GM23338 (cell line): ENCODE measurements at regions not wholly inside any gene's neighbourhood (a gene's known extent, or its start where the extent isn't known, plus 50 kb on each side); places are given as distances from the start of the nearest gene placed in this dataset.

Source experiments
- ATAC-seq: fragments of 200-7000 bp; cut with Tn5 transposase; 3 replicates; pipeline ENCODE4 v1.9.1; 2020
- DNase-seq: peaks from one replicate; pipeline ENCODE4 v3.0.0-alpha.2; 2015; ENCODE audit warnings: low spot score
- H2AFZ ChIP-seq: fragments of 200-600 bp; sonication (generic); 2 replicates; pipeline ENCODE4 v1.8.0; 2016; ENCODE audit warnings: antibody characterized with exemption, mild to moderate bottlenecking, moderate library complexity
- H3F3A ChIP-seq: fragments of 200-600 bp; sonication (generic); replicated peaks from 2 replicates; pipeline ENCODE4 v1.8.0; 2017; ENCODE audit warnings: antibody characterized with exemption, mixed run types, low read depth
- H3K27ac ChIP-seq: fragments of 200-600 bp; sonication (generic); 2 replicates; pipeline ENCODE4 v1.6.1; 2016; ENCODE audit warnings: low read depth
- H3K27me3 ChIP-seq: fragments of 200-600 bp; sonication (generic); 2 replicates; pipeline ENCODE4 v1.8.0; 2016; ENCODE audit warnings: mild to moderate bottlenecking, mixed run types, moderate library complexity; ENCODE audit not compliant: insufficient read depth
- H3K36me3 ChIP-seq: fragments of 200-600 bp; sonication (generic); 2 replicates; pipeline ENCODE4 v1.8.0; 2016; ENCODE audit warnings: mild to moderate bottlenecking; ENCODE audit not compliant: insufficient read depth
- H3K4me1 ChIP-seq: fragments of 200-600 bp; sonication (generic); 2 replicates; pipeline ENCODE4 v1.8.0; 2016; ENCODE audit warnings: mild to moderate bottlenecking, moderate library complexity; ENCODE audit not compliant: insufficient read depth
- H3K4me2 ChIP-seq: fragments of 200-600 bp; sonication (generic); 2 replicates; pipeline ENCODE4 v1.7.1; 2017; ENCODE audit warnings: mixed run types
- H3K4me3 ChIP-seq: fragments of 200-600 bp; sonication (generic); 2 replicates; pipeline ENCODE4 v1.6.1; 2016; ENCODE audit warnings: mixed run types
- H3K79me2 ChIP-seq: fragments of 200-600 bp; sonication (generic); replicated peaks from 2 replicates; pipeline ENCODE4 v1.8.0; 2017; ENCODE audit warnings: mild to moderate bottlenecking; ENCODE audit not compliant: insufficient read depth
- H3K9me2 ChIP-seq: fragments of 200-600 bp; sonication (generic); 2 replicates; pipeline ENCODE4 v1.8.0; 2017; ENCODE audit not compliant: insufficient read depth
- H4K20me1 ChIP-seq: fragments of 200-600 bp; sonication (generic); replicated peaks from 2 replicates; pipeline ENCODE4 v1.8.0; 2017; ENCODE audit warnings: mild to moderate bottlenecking; ENCODE audit not compliant: insufficient read depth
- H3K27ac Mint-ChIP-seq: 2 replicates; pipeline ENCODE4 v1.8.0; 2020; ENCODE audit warnings: inconsistent platforms, mild to moderate bottlenecking, moderate library complexity, mixed read lengths
- H3K27me3 Mint-ChIP-seq: 3 replicates; pipeline ENCODE4 v1.8.0; 2022; ENCODE audit warnings: low read depth, mild to moderate bottlenecking, moderate library complexity, mixed read lengths, inconsistent platforms; ENCODE audit not compliant: insufficient read depth, poor library complexity
- H3K36me3 Mint-ChIP-seq: 3 replicates; pipeline ENCODE4 v1.8.0; 2021; ENCODE audit warnings: low read depth, mild to moderate bottlenecking, inconsistent platforms, moderate library complexity, mixed read lengths
- H3K4me1 Mint-ChIP-seq: 3 replicates; pipeline ENCODE4 v1.8.0; 2020; ENCODE audit warnings: mild to moderate bottlenecking, inconsistent platforms, mixed read lengths
- H3K4me3 Mint-ChIP-seq: 3 replicates; pipeline ENCODE4 v1.8.0; 2021; ENCODE audit warnings: moderate library complexity, mild to moderate bottlenecking, inconsistent platforms, mixed read lengths
- H3K9me3 Mint-ChIP-seq: 3 replicates; pipeline ENCODE4 v1.8.0; 2020; ENCODE audit warnings: moderate library complexity, mild to moderate bottlenecking, inconsistent platforms, mixed read lengths
- EZH2 ChIP-seq: fragments of 200-600 bp; sonication (generic); IDR thresholded peaks from one replicate; pipeline ENCODE4 v1.8.0; 2017; ENCODE audit warnings: antibody characterized with exemption, mild to moderate bottlenecking, low read depth; ENCODE audit not compliant: unreplicated experiment
- JUNB ChIP-seq: IDR thresholded peaks from one replicate; pipeline ENCODE4 v1.6.1; 2016; ENCODE audit warnings: antibody characterized with exemption; ENCODE audit not compliant: unreplicated experiment
- TF ChIP-seq, protein P1 (sequence below): fragments of 250-450 bp; sonication (Bioruptor Pico); IDR thresholded peaks from 2 replicates; pipeline ENCODE4 v1.5.0; 2020; ENCODE audit warnings: mild to moderate bottlenecking, moderate library complexity
- TF ChIP-seq, protein P2 (sequence below), 2 experiments: fragments of 200-600 bp in 1 of 2; sonication (generic) in 1 of 2; conservative IDR thresholded peaks; 2 replicates each; pipeline versions ENCODE4 v1.5.1 to v1.6.1; 2016 to 2017; ENCODE audit warnings: antibody characterized with exemption in 2 of 2, low read depth in 2 of 2, mild to moderate bottlenecking in 2 of 2, moderate library complexity in 1 of 2

GRCh38 chr13:60969656-60970055 lies 446.0 kb downstream of the PCDH20 start:
- Mint-ChIP-seq H3K9me3 (peaks cover 14% of the 10 kb centered on the region; the same call in 2 of the 3 replicates), H3K4me1 (peaks cover 24% of the 10 kb centered on the region), H3K27me3 (peaks cover 4% of the 10 kb centered on the region), H3K36me3 (peaks cover 17% of the 10 kb centered on the region), H3K27ac (no peak overlapping the region), H3K4me3 (no peak overlapping the region)
- H3K4me3 ChIP-seq, result no peak overlapping the region
- no peak overlapping the region for H3K4me2 ChIP-seq
- no peaks in the 10 kb centered on the region for H3K9me2 ChIP-seq
- H3K4me1 ChIP-seq, result peaks cover 2% of the 10 kb centered on the region; the same call in 1 of the 2 replicates
- no peaks in the 10 kb centered on the region for H4K20me1 ChIP-seq
- TF ChIP-seq, protein P1, sequence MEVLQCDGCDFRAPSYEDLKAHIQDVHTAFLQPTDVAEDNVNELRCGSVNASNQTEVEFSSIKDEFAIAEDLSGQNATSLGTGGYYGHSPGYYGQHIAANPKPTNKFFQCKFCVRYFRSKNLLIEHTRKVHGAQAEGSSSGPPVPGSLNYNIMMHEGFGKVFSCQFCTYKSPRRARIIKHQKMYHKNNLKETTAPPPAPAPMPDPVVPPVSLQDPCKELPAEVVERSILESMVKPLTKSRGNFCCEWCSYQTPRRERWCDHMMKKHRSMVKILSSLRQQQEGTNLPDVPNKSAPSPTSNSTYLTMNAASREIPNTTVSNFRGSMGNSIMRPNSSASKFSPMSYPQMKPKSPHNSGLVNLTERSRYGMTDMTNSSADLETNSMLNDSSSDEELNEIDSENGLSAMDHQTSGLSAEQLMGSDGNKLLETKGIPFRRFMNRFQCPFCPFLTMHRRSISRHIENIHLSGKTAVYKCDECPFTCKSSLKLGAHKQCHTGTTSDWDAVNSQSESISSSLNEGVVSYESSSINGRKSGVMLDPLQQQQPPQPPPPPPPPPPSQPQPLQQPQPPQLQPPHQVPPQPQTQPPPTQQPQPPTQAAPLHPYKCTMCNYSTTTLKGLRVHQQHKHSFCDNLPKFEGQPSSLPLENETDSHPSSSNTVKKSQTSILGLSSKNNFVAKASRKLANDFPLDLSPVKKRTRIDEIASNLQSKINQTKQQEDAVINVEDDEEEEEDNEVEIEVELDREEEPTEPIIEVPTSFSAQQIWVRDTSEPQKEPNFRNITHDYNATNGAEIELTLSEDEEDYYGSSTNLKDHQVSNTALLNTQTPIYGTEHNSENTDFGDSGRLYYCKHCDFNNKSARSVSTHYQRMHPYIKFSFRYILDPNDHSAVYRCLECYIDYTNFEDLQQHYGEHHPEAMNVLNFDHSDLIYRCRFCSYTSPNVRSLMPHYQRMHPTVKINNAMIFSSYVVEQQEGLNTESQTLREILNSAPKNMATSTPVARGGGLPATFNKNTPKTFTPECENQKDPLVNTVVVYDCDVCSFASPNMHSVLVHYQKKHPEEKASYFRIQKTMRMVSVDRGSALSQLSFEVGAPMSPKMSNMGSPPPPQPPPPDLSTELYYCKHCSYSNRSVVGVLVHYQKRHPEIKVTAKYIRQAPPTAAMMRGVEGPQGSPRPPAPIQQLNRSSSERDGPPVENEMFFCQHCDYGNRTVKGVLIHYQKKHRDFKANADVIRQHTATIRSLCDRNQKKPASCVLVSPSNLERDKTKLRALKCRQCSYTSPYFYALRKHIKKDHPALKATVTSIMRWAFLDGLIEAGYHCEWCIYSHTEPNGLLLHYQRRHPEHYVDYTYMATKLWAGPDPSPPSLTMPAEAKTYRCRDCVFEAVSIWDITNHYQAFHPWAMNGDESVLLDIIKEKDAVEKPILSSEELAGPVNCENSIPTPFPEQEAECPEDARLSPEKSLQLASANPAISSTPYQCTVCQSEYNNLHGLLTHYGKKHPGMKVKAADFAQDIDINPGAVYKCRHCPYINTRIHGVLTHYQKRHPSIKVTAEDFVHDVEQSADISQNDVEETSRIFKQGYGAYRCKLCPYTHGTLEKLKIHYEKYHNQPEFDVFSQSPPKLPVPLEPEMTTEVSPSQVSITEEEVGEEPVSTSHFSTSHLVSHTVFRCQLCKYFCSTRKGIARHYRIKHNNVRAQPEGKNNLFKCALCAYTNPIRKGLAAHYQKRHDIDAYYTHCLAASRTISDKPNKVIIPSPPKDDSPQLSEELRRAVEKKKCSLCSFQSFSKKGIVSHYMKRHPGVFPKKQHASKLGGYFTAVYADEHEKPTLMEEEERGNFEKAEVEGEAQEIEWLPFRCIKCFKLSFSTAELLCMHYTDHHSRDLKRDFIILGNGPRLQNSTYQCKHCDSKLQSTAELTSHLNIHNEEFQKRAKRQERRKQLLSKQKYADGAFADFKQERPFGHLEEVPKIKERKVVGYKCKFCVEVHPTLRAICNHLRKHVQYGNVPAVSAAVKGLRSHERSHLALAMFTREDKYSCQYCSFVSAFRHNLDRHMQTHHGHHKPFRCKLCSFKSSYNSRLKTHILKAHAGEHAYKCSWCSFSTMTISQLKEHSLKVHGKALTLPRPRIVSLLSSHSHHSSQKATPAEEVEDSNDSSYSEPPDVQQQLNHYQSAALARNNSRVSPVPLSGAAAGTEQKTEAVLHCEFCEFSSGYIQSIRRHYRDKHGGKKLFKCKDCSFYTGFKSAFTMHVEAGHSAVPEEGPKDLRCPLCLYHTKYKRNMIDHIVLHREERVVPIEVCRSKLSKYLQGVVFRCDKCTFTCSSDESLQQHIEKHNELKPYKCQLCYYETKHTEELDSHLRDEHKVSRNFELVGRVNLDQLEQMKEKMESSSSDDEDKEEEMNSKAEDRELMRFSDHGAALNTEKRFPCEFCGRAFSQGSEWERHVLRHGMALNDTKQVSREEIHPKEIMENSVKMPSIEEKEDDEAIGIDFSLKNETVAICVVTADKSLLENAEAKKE (CRISPR knock-in tag), result no peak
- TF ChIP-seq EZH2 (no peak), JUNB (no peak)
- H3K36me3 ChIP-seq, result no peaks in the 10 kb centered on the region
- H3K27ac ChIP-seq, result no peak overlapping the region
- no peak overlapping the region for H2AFZ ChIP-seq
- no peak for ATAC-seq
- H3K27me3 ChIP-seq, result no peaks in the 10 kb centered on the region
- no peaks in the 10 kb centered on the region for H3K79me2 ChIP-seq
- no peaks in the 10 kb centered on the region for H3F3A ChIP-seq
- DNase-seq, result no peak

DNA sequence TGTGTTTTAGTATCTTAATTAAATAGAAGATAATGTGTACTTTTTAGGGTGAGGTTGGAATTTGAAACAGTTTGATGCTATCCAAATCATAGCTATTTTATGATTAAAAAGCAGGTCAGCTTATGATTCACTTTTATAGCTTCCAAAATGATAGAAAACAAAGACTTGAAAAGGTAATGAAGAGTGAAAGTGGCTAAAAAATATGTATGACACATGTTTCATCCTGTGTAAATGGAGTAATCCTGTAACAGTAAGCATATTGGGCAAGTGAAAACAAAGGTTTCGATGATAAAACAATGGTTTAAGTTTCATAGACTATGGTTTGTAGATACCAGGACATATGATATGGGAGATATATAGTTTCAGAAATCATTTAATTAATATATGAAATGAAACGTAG lies 456.2 kb downstream of the PCDH20 start:
- H3K9me2 ChIP-seq, result no peaks in the 10 kb centered on the region
- Mint-ChIP-seq H3K4me1 (no peaks in the 10 kb centered on the region), H3K9me3 (no peaks in the 10 kb centered on the region), H3K27ac (no peak overlapping the region), H3K4me3 (no peak overlapping the region), H3K27me3 (peaks cover 1% of the 10 kb centered on the region), H3K36me3 (no peaks in the 10 kb centered on the region)
- no peak overlapping the region for H3K4me3 ChIP-seq
- no peaks in the 10 kb centered on the region for H4K20me1 ChIP-seq
- ATAC-seq (no peak), DNase-seq (no peak)
- no peaks in the 10 kb centered on the region for H3K79me2 ChIP-seq
- no peaks in the 10 kb centered on the region for H3F3A ChIP-seq
- H2AFZ ChIP-seq, result no peak overlapping the region
- H3K36me3 ChIP-seq, result no peaks in the 10 kb centered on the region
- H3K27ac ChIP-seq, result no peak overlapping the region
- H3K4me1 ChIP-seq, result no peaks in the 10 kb centered on the region
- TF ChIP-seq, protein P2, sequence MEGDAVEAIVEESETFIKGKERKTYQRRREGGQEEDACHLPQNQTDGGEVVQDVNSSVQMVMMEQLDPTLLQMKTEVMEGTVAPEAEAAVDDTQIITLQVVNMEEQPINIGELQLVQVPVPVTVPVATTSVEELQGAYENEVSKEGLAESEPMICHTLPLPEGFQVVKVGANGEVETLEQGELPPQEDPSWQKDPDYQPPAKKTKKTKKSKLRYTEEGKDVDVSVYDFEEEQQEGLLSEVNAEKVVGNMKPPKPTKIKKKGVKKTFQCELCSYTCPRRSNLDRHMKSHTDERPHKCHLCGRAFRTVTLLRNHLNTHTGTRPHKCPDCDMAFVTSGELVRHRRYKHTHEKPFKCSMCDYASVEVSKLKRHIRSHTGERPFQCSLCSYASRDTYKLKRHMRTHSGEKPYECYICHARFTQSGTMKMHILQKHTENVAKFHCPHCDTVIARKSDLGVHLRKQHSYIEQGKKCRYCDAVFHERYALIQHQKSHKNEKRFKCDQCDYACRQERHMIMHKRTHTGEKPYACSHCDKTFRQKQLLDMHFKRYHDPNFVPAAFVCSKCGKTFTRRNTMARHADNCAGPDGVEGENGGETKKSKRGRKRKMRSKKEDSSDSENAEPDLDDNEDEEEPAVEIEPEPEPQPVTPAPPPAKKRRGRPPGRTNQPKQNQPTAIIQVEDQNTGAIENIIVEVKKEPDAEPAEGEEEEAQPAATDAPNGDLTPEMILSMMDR (conservative IDR thresholded peaks at IDR 0.05; ENCODE audit: low read depth in 2 of 2), result no peak
- H3K4me2 ChIP-seq, result no peak overlapping the region
- no peaks in the 10 kb centered on the region for H3K27me3 ChIP-seq
